B cell (primary cell): ENCODE measurements at regions not wholly inside any gene's neighbourhood (a gene's known extent, or its start where the extent isn't known, plus 50 kb on each side); places are given as distances from the start of the nearest gene placed in this dataset.

Experiments used
- ATAC-seq: fragments of 200-7000 bp; cut with Tn5 transposase; one replicate; pipeline ENCODE4 v1.10.0; 2021; ENCODE audit warnings: low read depth, mild to moderate bottlenecking, moderate number of reproducible peaks, moderate library complexity
- CTCF ChIA-PET: fragments of 350-600 bp; sonication (Branson Sonifier 250); formaldehyde crosslinking; loops from one replicate; lab custom pipeline; 2021; ENCODE audit warnings: antibody characterized with exemption, inconsistent platforms; lab: Charles Lee
- POLR2A ChIA-PET: fragments of 350-600 bp; sonication (Branson Sonifier 250); formaldehyde crosslinking; loops from one replicate; lab custom pipeline; 2021; ENCODE audit warnings: antibody characterized with exemption; lab: Charles Lee
- DNase-seq: peaks from one replicate; pipeline ENCODE4 v3.0.0; 2013
- H2AFZ ChIP-seq: 2 replicates; pipeline ENCODE4 v1.6.1; 2012; ENCODE audit warnings: mild to moderate bottlenecking, low read depth, low read length; ENCODE audit not compliant: insufficient read depth, poor library complexity, severe bottlenecking
- H3K27ac ChIP-seq, 2 donors: 1 replicate in 1 of 2; 2 replicates in 1 of 2; pipeline ENCODE4 v1.5.1; 2012 to 2013; ENCODE audit warnings: low read length in 2 of 2, mild to moderate bottlenecking in 2 of 2, moderate library complexity in 1 of 2
- H3K27me3 ChIP-seq, 4 experiments: fragments of 200-600 bp in 1 of 4; sonication (generic) in 1 of 4; replicated peaks in 1 of 4; 1 replicate in 2 of 4; 2 replicates in 2 of 4; pipeline versions ENCODE4 v1.6.1 to v1.7.0; 2013 to 2016; ENCODE audit warnings: low read length in 3 of 4, mild to moderate bottlenecking in 2 of 4, mixed read lengths in 1 of 4, moderate library complexity in 1 of 4; ENCODE audit not compliant: insufficient read depth in 4 of 4, control insufficient read depth in 3 of 4; ENCODE audit errors: control extremely low read depth in 1 of 4
- H3K36me3 ChIP-seq, 2 experiments: replicated peaks in 1 of 2; 1 replicate in 1 of 2; 2 replicates in 1 of 2; pipeline versions ENCODE4 v1.6.1 to v1.7.1; 2013; ENCODE audit warnings: low read length in 1 of 2; ENCODE audit not compliant: insufficient read depth in 2 of 2, control insufficient read depth in 1 of 2; ENCODE audit errors: control extremely low read depth in 1 of 2, extremely low read depth in 1 of 2
- H3K4me1 ChIP-seq, 2 donors: fragments of 200-600 bp in 1 of 2; sonication (generic) in 1 of 2; 1 replicate in 1 of 2; 2 replicates in 1 of 2; pipeline versions ENCODE4 v1.5.1 to v1.6.1; 2013 to 2017; ENCODE audit warnings: low read length in 2 of 2; ENCODE audit not compliant: control insufficient read depth in 2 of 2, insufficient read depth in 2 of 2
- H3K4me2 ChIP-seq: replicated peaks from 2 replicates; pipeline ENCODE3; 2012; ENCODE audit warnings: mild to moderate bottlenecking, low read depth, low read length; ENCODE audit not compliant: poor library complexity, severe bottlenecking
- H3K4me3 ChIP-seq, 5 experiments: fragments of 200-600 bp in 1 of 5; sonication (generic) in 1 of 5; 1 replicate in 3 of 5; 2 replicates in 2 of 5; pipeline versions ENCODE4 v1.5.1 to v1.7.0; 2011 to 2016; ENCODE audit warnings: low read length in 4 of 5, mild to moderate bottlenecking in 4 of 5, low read depth in 2 of 5, control low read depth in 1 of 5, moderate library complexity in 1 of 5; ENCODE audit not compliant: insufficient read depth in 1 of 5; ENCODE audit errors: control extremely low read depth in 1 of 5, extremely low read depth in 1 of 5
- H3K79me2 ChIP-seq: fragments of 200-600 bp; sonication (generic); one replicate; pipeline ENCODE4 v1.6.0; 2016; ENCODE audit warnings: low read length; ENCODE audit not compliant: control insufficient read depth, insufficient read depth
- H3K9ac ChIP-seq: fragments of 200-600 bp; sonication (generic); 2 replicates; pipeline ENCODE4 v1.6.1; 2017; ENCODE audit warnings: mild to moderate bottlenecking, low read length, moderate library complexity
- H3K9me3 ChIP-seq, 3 donors: one replicate each; pipeline versions ENCODE4 v1.6.1 to v1.7.1; 2013; ENCODE audit warnings: low read length in 2 of 3; ENCODE audit not compliant: control insufficient read depth in 2 of 3, insufficient read depth in 1 of 3; ENCODE audit errors: control extremely low read depth in 1 of 3
- H4K20me1 ChIP-seq: 2 replicates; pipeline ENCODE4 v1.6.0; 2012; ENCODE audit warnings: mild to moderate bottlenecking, low read length; ENCODE audit not compliant: insufficient read depth, control insufficient read depth, poor library complexity, severe bottlenecking
- H3K27ac Mint-ChIP-seq: one replicate; pipeline ENCODE4 v1.8.0; 2021; ENCODE audit warnings: mixed read lengths
- H3K27me3 Mint-ChIP-seq: one replicate; pipeline ENCODE4 v1.8.0; 2021; ENCODE audit warnings: mixed read lengths
- H3K4me1 Mint-ChIP-seq: one replicate; pipeline ENCODE4 v1.8.0; 2021; ENCODE audit warnings: mixed read lengths
- H3K4me3 Mint-ChIP-seq: one replicate; pipeline ENCODE4 v1.8.0; 2021; ENCODE audit warnings: mixed read lengths
- H3K9me3 Mint-ChIP-seq: one replicate; pipeline ENCODE4 v1.8.0; 2022; ENCODE audit warnings: mixed read lengths; ENCODE audit not compliant: insufficient read depth
- CTCF ChIP-seq: fragments of 200-600 bp; IDR thresholded peaks from one replicate; pipeline ENCODE4 v1.8.0; 2022; ENCODE audit warnings: antibody characterized with exemption, mild to moderate bottlenecking
- EZH2 ChIP-seq: IDR thresholded peaks from 2 replicates; pipeline ENCODE4 v1.6.1; 2012; ENCODE audit warnings: borderline replicate concordance, low read depth, mild to moderate bottlenecking, moderate library complexity, low read length; ENCODE audit not compliant: insufficient read depth, poor library complexity, severe bottlenecking
- WGBS: methylation state at CpG from one replicate; pipeline ENCODE4 v1.1.5; 2013; ENCODE audit warnings: missing lambda C conversion rate; ENCODE audit not compliant: insufficient coverage; 5-methylcytosine and 5-hydroxymethylcytosine counted together
- intact Hi-C: fragments of 100-400 bp; cut with micrococcal nuclease; formaldehyde crosslinking; loops from one replicate; pipeline ENCODE4 v1.10.0; 2022

DNA sequence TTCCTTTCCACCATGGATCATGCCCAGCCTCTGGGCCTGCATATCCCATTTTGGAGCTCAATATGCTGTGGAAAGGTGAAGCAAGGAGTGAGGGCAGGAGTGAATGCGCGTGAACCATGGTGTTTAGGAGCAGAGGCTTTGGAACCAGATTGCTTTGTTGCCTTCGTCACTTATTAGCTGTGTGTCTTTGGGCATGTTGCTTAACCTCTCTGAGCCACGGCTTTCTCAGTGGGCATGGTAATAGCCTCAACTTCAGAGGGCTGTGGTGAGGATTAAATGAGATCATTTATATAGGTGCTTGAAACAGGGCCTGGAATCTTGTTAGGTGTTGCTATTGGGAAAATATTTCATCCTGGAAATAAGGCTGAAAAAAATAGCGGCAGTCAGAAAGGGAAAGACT lies 129.7 kb downstream of the WNT7A start:
- no peak overlapping the region for H2AFZ ChIP-seq
- ATAC-seq (no peak), DNase-seq (no peak)
- no peaks in the 10 kb centered on the region for H4K20me1 ChIP-seq
- H3K27me3 Mint-ChIP-seq, result peaks cover 23% of the 10 kb centered on the region
- H3K27ac Mint-ChIP-seq, result no peak overlapping the region
- TF ChIP-seq CTCF, result no peak
- no peak overlapping the region for H3K4me3 Mint-ChIP-seq
- peaks cover 0 to 8% (median 0%) of the 10 kb centered on the region in 4 experiments for H3K27me3 ChIP-seq
- ChIA-PET POLR2A (no interaction called here), CTCF (no interaction called here)
- H3K27ac ChIP-seq, result no peak overlapping the region
- 93% methylated on average over 5 of the region's 5 CpGs for whole genome bisulfite sequencing
- peaks cover 3% of the 10 kb centered on the region for H3K9me3 Mint-ChIP-seq
- no peaks in the 10 kb centered on the region for H3K4me1 Mint-ChIP-seq
- no peaks in the 10 kb centered on the region for H3K79me2 ChIP-seq
- no peak overlapping the region for H3K9ac ChIP-seq
- H3K4me3 ChIP-seq, result no peak overlapping the region
- no peak overlapping the region for H3K4me2 ChIP-seq
- peaks cover 0 to 4% (median under 1%) of the 10 kb centered on the region in 3 donors for H3K9me3 ChIP-seq
- no peaks in the 10 kb centered on the region for H3K4me1 ChIP-seq
- intact Hi-C loops, result no loop called here
- no peaks in the 10 kb centered on the region for H3K36me3 ChIP-seq

- 77% methylated on average over 14 of the region's 14 CpGs for WGBS
- no peaks in the 10 kb centered on the region for H3K4me1 ChIP-seq
- intact Hi-C loops, result no loop called here
- Mint-ChIP-seq H3K27me3 (peaks cover 23% of the 10 kb centered on the region), H3K9me3 (no peaks in the 10 kb centered on the region), H3K4me3 (no peak overlapping the region), H3K27ac (no peak overlapping the region), H3K4me1 (no peaks in the 10 kb centered on the region)
- H3K27ac ChIP-seq, result no peak overlapping the region
- peaks cover 0 to 8% (median 0%) of the 10 kb centered on the region in 4 experiments for H3K27me3 ChIP-seq
- ATAC-seq (no peak), DNase-seq (no peak)
- H3K79me2 ChIP-seq, result no peaks in the 10 kb centered on the region
- peaks cover 2 to 3% (median 2%) of the 10 kb centered on the region in 3 donors for H3K9me3 ChIP-seq
- no peak overlapping the region for H3K4me2 ChIP-seq
- H3K4me3 ChIP-seq, result no peak overlapping the region
- TF ChIP-seq EZH2, result no peak
- no peak for TF ChIP-seq CTCF
- CTCF ChIA-PET, result no interaction called here
- no peak overlapping the region for H2AFZ ChIP-seq
- no peaks in the 10 kb centered on the region for H4K20me1 ChIP-seq
- H3K36me3 ChIP-seq, result no peaks in the 10 kb centered on the region
- H3K9ac ChIP-seq, result no peak overlapping the region
- POLR2A ChIA-PET, result no interaction called here
Measured at GRCh38 chr3:13749063-13749764, 130.7 kb downstream of the WNT7A start.
